ENCODE measurements at regions not wholly inside any gene's neighbourhood (a gene's known extent, or its start where the extent isn't known, plus 50 kb on each side); places are given as distances from the start of the nearest gene placed in this dataset.

- DNase-seq (peak; percentile 94), ATAC-seq (ENCODE audit: low read depth) (peak; percentile 68)
- Histone ChIP-seq H4K8ac (ENCODE audit: low read depth in 2 of 2, low read length in 2 of 2) (peak overlapping the region; percentile 6 to 73; a peak in 1 of 4 replicates), H3K27ac (ENCODE audit: insufficient read depth, low read length) (no peak overlapping the region), H3K9me1 (ENCODE audit: insufficient read depth, low read length) (peaks cover 6% of the 10 kb centered on the region), H3K79me1 (ENCODE audit: low read depth in 1 of 2, low read length in 2 of 2) (no peaks in the 10 kb centered on the region), H3K36me3 (ENCODE audit: control insufficient read depth, insufficient read depth, low read length) (no peaks in the 10 kb centered on the region), H3K27me3 (ENCODE audit: control insufficient read depth, insufficient read depth, low read length) (no peaks in the 10 kb centered on the region), H2BK20ac (ENCODE audit: low read depth, low read length) (peak overlapping the region; percentile 94; the same call in 1 of the 2 replicates), H2AK5ac (ENCODE audit: low read depth, low read length) (no peak overlapping the region), H2BK15ac (ENCODE audit: low read depth, low read length) (peak overlapping the region; percentile 54; the same call in 1 of the 3 replicates), H3K14ac (replicated peaks; ENCODE audit: low read depth, low read length) (no peak overlapping the region), H3K4me1 (ENCODE audit: control insufficient read depth, insufficient read depth, low read length) (peaks cover 7% of the 10 kb centered on the region), H4K5ac (ENCODE audit: low read depth, low read length) (no peak overlapping the region; the same call in 1 of the 2 replicates), H4K20me1 (ENCODE audit: insufficient read depth, low read length) (no peaks in the 10 kb centered on the region), H3K9me3 (ENCODE audit: control insufficient read depth, insufficient read depth, low read length) (no peaks in the 10 kb centered on the region), H2BK120ac (ENCODE audit: low read depth, low read length) (peak overlapping the region; percentile 91), H2BK5ac (ENCODE audit: low read depth, low read length, poor library complexity, severe bottlenecking) (peak overlapping the region; percentile 55), H3K4me3 (ENCODE audit: insufficient read depth, low read depth, low read length) (no peak overlapping the region), H3K4ac (ENCODE audit: low read depth, low read length) (peak overlapping the region; percentile 88; the same call in 1 of the 2 replicates), H2AK9ac (replicated peaks; ENCODE audit: low read depth, low read length, poor library complexity) (peak overlapping the region; percentile 57), H4K91ac (ENCODE audit: insufficient read depth, low read depth, low read length) (0 out of 2 replicates have a peak overlapping the region, but pooled peaks have one; percentile 75), H3K23ac (ENCODE audit: low read depth, low read length) (no peak overlapping the region), H3K9ac (ENCODE audit: low read depth, low read length) (no peak overlapping the region), H3K4me2 (ENCODE audit: low read depth, low read length) (peak overlapping the region; percentile 52; the same call in 1 of the 2 replicates), H3K56ac (ENCODE audit: extremely low read depth, insufficient read depth, low read length) (no peak overlapping the region; the same call in 1 of the 2 replicates), H2AFZ (replicated peaks; ENCODE audit: low read length, poor library complexity) (peak overlapping the region; percentile 9), H3K18ac (ENCODE audit: low read depth, low read length) (no peak overlapping the region; the same call in 1 of the 2 replicates)
- in situ Hi-C loops (cut with MboI; ENCODE audit: low sequenced_read_pairs) (loop anchor here (5.0 to 25.0 kb wide), 4 partner anchors 728 to 1258 kb away; no protein-coding TSS in a partner anchor), intact Hi-C loops (cut with micrococcal nuclease) (loop anchor here (5.0 to 10.0 kb wide), 3 partner anchors 641 to 1461 kb away; no protein-coding TSS in a partner anchor), dilution Hi-C loops (cut with HindIII; ENCODE audit: low sequenced_read_pairs, unreplicated experiment) (no loop called here)
- no peak for TF ChIP-seq ELK1 (IDR thresholded peaks at IDR 0.05; ENCODE audit: borderline replicate concordance, low read depth, low read length)
- no peak for TF ChIP-seq CTCF (conservative IDR thresholded peaks at IDR 0.05; ENCODE audit: low read depth, low read length)
- peak; percentile 79; the same call in 1 of the 2 replicates for TF ChIP-seq FOS (IDR thresholded peaks at IDR 0.05; ENCODE audit: low read depth, low read length)
- no peak for TF ChIP-seq SMC3 (IDR thresholded peaks at IDR 0.05; ENCODE audit: low read depth, low read length)
- no peak for TF ChIP-seq MXI1 (IDR thresholded peaks at IDR 0.05; ENCODE audit: borderline replicate concordance, low read depth, low read length)
- TF ChIP-seq RAD21 (IDR thresholded peaks at IDR 0.05; ENCODE audit: low read length): no peak
- 0 out of 2 replicates have a peak, but pooled peaks have one; percentile 42 for TF ChIP-seq BHLHE40 (IDR thresholded peaks at IDR 0.05; ENCODE audit: low read depth, low read length)
- TF ChIP-seq CEBPB (IDR thresholded peaks at IDR 0.05; ENCODE audit: low read depth, low read length): 0 out of 2 replicates have a peak, but pooled peaks have one; percentile 50
- TF ChIP-seq RFX5 (IDR thresholded peaks at IDR 0.05; ENCODE audit: low read depth, low read length): no peak
- 0 out of 2 replicates have a peak, but pooled peaks have one; percentile 26 for TF ChIP-seq MAFK (IDR thresholded peaks at IDR 0.05; ENCODE audit: low read depth, low read length)
- no peak for TF ChIP-seq MAZ (IDR thresholded peaks at IDR 0.05; ENCODE audit: borderline replicate concordance, low read depth, low read length)
- BruUV-seq (replicated peaks): no TSS peak
- CTCF ChIA-PET: no interaction called here
- POLR2A ChIA-PET (ENCODE audit: unreplicated experiment): no interaction called here
- WGBS, 2 experiments (ENCODE audit: extremely low coverage in 2 of 2, insufficient read length in 1 of 2): no CpG with 5 or more reads among the region's 2 CpGs
These were observed 127.1 kb upstream of the MLIP start for GRCh38 chr6:53984163-53984562.

Measured in IMR-90 (cell line).